ENCODE measurements at regions not wholly inside any gene's neighbourhood (a gene's known extent, or its start where the extent isn't known, plus 50 kb on each side); places are given as distances from the start of the nearest gene placed in this dataset.

DNA sequence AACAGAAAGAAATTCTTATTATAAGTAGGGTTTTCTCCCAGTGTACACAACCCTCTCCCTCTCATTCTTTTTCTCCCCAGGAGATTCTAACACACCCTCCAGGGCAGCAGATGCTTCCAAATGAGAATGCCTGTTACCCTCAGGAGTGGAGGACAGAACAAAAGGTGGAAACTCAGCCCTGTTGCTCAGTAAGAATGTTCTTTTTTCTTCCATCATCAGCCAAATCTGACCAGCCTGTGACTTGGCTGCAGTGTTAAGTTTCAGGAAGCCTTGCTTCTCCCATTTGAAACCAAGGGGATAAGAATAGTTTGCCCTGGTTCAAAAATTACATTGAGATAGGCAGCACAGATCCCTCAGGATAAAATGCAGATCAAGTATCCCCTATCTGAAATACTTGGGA, 77.5 kb upstream of the EEPD1 start:
- H3K27me3 ChIP-seq (ENCODE audit: control insufficient read depth, insufficient read depth, low read length) = peaks cover 4% of the 10 kb centered on the region
- no peaks in the 10 kb centered on the region for H3K36me3 ChIP-seq (ENCODE audit: control insufficient read depth, insufficient read depth, low read length)
- TF ChIP-seq, protein P1, sequence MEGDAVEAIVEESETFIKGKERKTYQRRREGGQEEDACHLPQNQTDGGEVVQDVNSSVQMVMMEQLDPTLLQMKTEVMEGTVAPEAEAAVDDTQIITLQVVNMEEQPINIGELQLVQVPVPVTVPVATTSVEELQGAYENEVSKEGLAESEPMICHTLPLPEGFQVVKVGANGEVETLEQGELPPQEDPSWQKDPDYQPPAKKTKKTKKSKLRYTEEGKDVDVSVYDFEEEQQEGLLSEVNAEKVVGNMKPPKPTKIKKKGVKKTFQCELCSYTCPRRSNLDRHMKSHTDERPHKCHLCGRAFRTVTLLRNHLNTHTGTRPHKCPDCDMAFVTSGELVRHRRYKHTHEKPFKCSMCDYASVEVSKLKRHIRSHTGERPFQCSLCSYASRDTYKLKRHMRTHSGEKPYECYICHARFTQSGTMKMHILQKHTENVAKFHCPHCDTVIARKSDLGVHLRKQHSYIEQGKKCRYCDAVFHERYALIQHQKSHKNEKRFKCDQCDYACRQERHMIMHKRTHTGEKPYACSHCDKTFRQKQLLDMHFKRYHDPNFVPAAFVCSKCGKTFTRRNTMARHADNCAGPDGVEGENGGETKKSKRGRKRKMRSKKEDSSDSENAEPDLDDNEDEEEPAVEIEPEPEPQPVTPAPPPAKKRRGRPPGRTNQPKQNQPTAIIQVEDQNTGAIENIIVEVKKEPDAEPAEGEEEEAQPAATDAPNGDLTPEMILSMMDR (IDR thresholded peaks at IDR 0.05; ENCODE audit: insufficient read depth, low read length, severe bottlenecking) = no peak
- DNase-seq (ENCODE audit: low read depth) (no peak), FAIRE-seq (no peak)
- H3K4me3 ChIP-seq (ENCODE audit: low read depth, low read length) = no peak overlapping the region

DNA sequence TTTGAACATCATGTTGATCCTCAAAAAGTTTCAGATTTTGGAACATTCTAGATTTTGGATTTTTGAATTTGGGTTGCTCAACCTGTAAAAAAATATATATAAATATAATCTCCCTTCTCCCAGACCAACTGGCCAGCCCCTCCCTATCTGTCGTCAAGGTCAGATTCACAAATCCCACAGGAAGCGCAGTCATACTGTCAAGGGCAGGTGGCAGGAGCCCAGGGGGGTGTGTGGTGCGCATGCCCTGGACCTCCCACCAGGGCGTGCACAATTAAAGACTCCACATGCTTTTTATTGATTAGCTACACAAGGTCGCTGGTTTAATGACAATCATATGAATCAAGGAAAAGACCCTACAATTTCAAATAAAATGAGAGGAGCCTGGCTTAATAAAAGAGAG, 77.0 kb upstream of the EEPD1 start:
- Histone ChIP-seq H3K27me3 (ENCODE audit: control insufficient read depth, insufficient read depth, low read length) (peaks cover 4% of the 10 kb centered on the region), H3K4me3 (ENCODE audit: low read depth, low read length) (no peak overlapping the region), H3K36me3 (ENCODE audit: control insufficient read depth, insufficient read depth, low read length) (no peaks in the 10 kb centered on the region)
- TF ChIP-seq, protein P1 (IDR thresholded peaks at IDR 0.05; ENCODE audit: insufficient read depth, low read length, severe bottlenecking) = no peak
- no peak for DNase-seq (ENCODE audit: low read depth)
- FAIRE-seq = no peak

DNA sequence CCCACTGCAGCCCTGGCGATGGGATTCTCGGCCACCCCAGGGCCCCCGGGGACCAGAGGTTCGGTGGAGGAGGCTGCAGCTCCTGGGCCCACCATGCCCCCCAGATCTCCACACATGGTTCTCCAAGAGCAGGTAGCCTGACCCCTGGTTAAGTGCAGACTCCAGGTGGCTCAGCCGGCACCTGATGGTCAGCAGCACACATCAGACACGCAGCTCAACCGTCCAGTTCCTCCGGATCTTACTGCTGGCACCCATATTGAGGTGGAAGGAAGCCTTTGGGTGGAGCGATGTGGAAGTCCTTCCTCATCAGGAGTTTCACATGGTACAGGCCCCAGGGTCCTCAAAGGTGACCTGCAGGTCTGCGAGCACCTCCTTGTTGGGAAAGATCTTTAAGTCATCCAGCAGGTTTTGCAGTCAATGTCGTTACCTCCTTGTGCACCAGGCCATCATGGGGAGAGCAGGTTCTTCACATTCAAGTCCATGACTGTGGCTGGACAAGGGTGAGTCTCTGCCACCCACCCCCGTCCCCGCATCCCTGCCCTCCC, 74.2 kb upstream of the EEPD1 start:
- DNase-seq (ENCODE audit: low read depth) (no peak), FAIRE-seq (no peak)
- TF ChIP-seq, protein P1 (IDR thresholded peaks at IDR 0.05; ENCODE audit: insufficient read depth, low read length, severe bottlenecking) = no peak
- no peak overlapping the region for H3K4me3 ChIP-seq (ENCODE audit: low read depth, low read length)
- no peaks in the 10 kb centered on the region for H3K36me3 ChIP-seq (ENCODE audit: control insufficient read depth, insufficient read depth, low read length)
- H3K27me3 ChIP-seq (ENCODE audit: control insufficient read depth, insufficient read depth, low read length) = peaks cover 2% of the 10 kb centered on the region

DNA sequence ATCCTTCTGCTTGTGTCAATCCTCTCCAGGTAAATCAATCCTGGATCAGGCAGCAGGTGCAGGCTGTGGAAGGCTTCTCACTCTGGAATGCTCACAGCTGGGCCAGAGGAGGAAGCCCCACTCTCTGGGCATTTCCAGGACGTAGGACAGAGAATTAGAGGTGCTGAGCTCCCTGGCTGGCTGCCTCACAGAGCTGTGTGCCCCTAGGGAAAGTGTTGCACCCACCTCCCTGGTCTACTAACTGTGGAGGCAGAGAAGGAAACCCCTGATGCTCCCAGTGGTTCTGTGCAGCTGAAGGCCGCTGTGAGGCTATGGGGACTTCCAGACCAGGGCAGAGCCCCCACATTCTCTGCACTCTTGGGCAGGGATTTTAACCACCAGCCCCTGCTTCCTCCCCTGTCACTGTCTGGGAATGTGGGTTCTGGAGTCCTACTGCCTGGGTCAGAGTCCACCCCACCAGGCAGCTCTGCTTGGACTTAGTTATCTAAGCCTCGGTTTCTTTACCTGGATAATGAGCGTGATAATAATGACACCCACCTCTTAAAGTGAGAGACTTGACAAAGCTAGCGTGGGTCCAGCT, 73.5 kb upstream of the EEPD1 start:
- Histone ChIP-seq H3K27me3 (ENCODE audit: control insufficient read depth, insufficient read depth, low read length) (no peaks in the 10 kb centered on the region), H3K4me3 (ENCODE audit: low read depth, low read length) (no peak overlapping the region), H3K36me3 (ENCODE audit: control insufficient read depth, insufficient read depth, low read length) (no peaks in the 10 kb centered on the region)
- DNase-seq (ENCODE audit: low read depth) (no peak), FAIRE-seq (no peak)
- TF ChIP-seq, protein P1 (IDR thresholded peaks at IDR 0.05; ENCODE audit: insufficient read depth, low read length, severe bottlenecking) = no peak

DNA sequence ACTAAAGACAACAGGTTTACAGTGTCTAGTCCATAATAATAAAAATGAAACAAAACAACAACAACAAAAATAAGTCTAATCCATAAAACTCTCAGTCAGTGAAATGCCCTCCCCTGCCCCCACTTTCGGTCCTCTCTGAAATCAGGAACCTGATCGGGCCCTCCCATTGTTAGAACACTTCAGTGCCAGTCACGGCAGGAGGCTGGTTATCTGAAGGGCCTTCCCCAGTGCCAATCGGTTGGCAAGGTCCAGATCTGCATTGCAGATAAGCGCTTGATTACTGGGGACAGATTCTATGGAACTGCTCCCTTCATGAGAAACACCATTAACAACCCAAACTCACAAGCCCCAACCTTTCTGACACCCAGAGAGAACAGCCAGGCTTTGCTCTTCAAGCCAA, 72.2 kb upstream of the EEPD1 start:
- Histone ChIP-seq H3K27me3 (ENCODE audit: control insufficient read depth, insufficient read depth, low read length) (no peaks in the 10 kb centered on the region), H3K36me3 (ENCODE audit: control insufficient read depth, insufficient read depth, low read length) (no peaks in the 10 kb centered on the region), H3K4me3 (ENCODE audit: low read depth, low read length) (no peak overlapping the region)
- DNase-seq (ENCODE audit: low read depth) = no peak
- TF ChIP-seq, protein P1 (IDR thresholded peaks at IDR 0.05; ENCODE audit: insufficient read depth, low read length, severe bottlenecking) = no peak
- FAIRE-seq = no peak

DNA sequence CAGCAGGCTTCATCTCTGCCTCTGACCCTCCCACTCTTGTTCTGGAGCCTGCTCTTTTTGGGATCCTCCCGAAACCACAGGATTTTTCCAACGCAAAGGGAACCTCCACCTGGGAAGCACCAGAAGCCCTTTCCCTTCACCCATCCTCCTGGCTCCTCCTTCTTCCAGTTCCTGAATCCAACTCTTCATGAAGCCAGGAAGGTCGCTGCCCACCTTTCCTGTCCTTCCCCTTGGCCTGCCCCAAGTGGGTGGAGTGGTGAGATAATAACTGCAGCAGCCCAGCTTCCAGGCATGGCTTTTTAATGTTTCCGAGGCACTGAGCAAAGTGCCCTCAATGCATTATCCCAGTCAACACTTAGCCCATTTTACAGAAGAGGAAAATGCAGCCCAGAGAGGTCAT, 70.8 kb upstream of the EEPD1 start:
- no peaks in the 10 kb centered on the region for H3K27me3 ChIP-seq (ENCODE audit: control insufficient read depth, insufficient read depth, low read length)
- TF ChIP-seq, protein P1 (IDR thresholded peaks at IDR 0.05; ENCODE audit: insufficient read depth, low read length, severe bottlenecking) = no peak
- H3K4me3 ChIP-seq (ENCODE audit: low read depth, low read length) = no peak overlapping the region
- no peaks in the 10 kb centered on the region for H3K36me3 ChIP-seq (ENCODE audit: control insufficient read depth, insufficient read depth, low read length)
- no peak for FAIRE-seq
- DNase-seq (ENCODE audit: low read depth) = no peak

Data from bronchial epithelial cell (primary cell).